A549 (cell line): ENCODE measurements at regions not wholly inside any gene's neighbourhood (a gene's known extent, or its start where the extent isn't known, plus 50 kb on each side); places are given as distances from the start of the nearest gene placed in this dataset.

ENCODE experiments used
- CBX2 ChIP-seq: fragments of 200-600 bp; sonication (generic); IDR thresholded peaks from 2 replicates; pipeline ENCODE4 v1.6.1; 2016; ENCODE audit warnings: low read depth, mild to moderate bottlenecking, borderline replicate concordance
- CEBPB ChIP-seq, 2 experiments: fragments of >200 bp in 1 of 2; sonication (Bioruptor Twin) in 1 of 2; formaldehyde crosslinking in 1 of 2; IDR thresholded peaks; 2 replicates each; pipeline ENCODE4 v1.6.1; 2012 to 2016
- EP300 ChIP-seq, 2 experiments: fragments of >200 bp; sonication (Bioruptor Twin); formaldehyde crosslinking; IDR thresholded peaks; 2 replicates in 1 of 2; 3 replicates in 1 of 2; pipeline ENCODE4 v1.6.1; 2016 to 2017
- MAZ ChIP-seq: fragments of 150-350 bp; IDR thresholded peaks from 2 replicates; pipeline ENCODE4 v1.6.1; 2014; ENCODE audit warnings: antibody characterized with exemption, low read depth, low read length, borderline replicate concordance
- MYC ChIP-seq: IDR thresholded peaks from 2 replicates; pipeline ENCODE4 v1.6.1; 2012; ENCODE audit warnings: mild to moderate bottlenecking, inconsistent platforms, low read length, improper control_type of control experiment, borderline replicate concordance
- POLR2A ChIP-seq: IDR thresholded peaks from 2 replicates; pipeline ENCODE4 v1.6.1; 2012; ENCODE audit warnings: mild to moderate bottlenecking, low read length
- REST ChIP-seq: fragments of 200-600 bp; sonication (generic); IDR thresholded peaks from 2 replicates; pipeline ENCODE4 v1.6.1; 2016; ENCODE audit warnings: antibody characterized with exemption, mild to moderate bottlenecking, moderate library complexity
- SMC3 ChIP-seq: fragments of >200 bp; sonication (Bioruptor Twin); formaldehyde crosslinking; IDR thresholded peaks from 3 replicates; pipeline ENCODE4 v1.6.1; 2018; ENCODE audit warnings: inconsistent platforms
- TF ChIP-seq, protein P1 (sequence below): fragments of >200 bp; sonication (Bioruptor Twin); formaldehyde crosslinking; IDR thresholded peaks from 3 replicates; pipeline ENCODE4 v1.5.1; 2016

GRCh38 chr13:63198071-63198470, 1782.4 kb upstream of the PCDH20 start:
- TF ChIP-seq, protein P1, sequence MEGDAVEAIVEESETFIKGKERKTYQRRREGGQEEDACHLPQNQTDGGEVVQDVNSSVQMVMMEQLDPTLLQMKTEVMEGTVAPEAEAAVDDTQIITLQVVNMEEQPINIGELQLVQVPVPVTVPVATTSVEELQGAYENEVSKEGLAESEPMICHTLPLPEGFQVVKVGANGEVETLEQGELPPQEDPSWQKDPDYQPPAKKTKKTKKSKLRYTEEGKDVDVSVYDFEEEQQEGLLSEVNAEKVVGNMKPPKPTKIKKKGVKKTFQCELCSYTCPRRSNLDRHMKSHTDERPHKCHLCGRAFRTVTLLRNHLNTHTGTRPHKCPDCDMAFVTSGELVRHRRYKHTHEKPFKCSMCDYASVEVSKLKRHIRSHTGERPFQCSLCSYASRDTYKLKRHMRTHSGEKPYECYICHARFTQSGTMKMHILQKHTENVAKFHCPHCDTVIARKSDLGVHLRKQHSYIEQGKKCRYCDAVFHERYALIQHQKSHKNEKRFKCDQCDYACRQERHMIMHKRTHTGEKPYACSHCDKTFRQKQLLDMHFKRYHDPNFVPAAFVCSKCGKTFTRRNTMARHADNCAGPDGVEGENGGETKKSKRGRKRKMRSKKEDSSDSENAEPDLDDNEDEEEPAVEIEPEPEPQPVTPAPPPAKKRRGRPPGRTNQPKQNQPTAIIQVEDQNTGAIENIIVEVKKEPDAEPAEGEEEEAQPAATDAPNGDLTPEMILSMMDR, result no peak
- no peak for TF ChIP-seq POLR2A
- no peak for TF ChIP-seq EP300 (IDR thresholded peaks at IDR 0.05)
- no peak for TF ChIP-seq REST
- no peak for TF ChIP-seq CEBPB (IDR thresholded peaks at IDR 0.05)
- no peak for TF ChIP-seq SMC3
- TF ChIP-seq CBX2, result no peak
- no peak for TF ChIP-seq MAZ
- TF ChIP-seq MYC, result no peak
